IPS DF 19.7 (cell line): ENCODE measurements at regions not wholly inside any gene's neighbourhood (a gene's known extent, or its start where the extent isn't known, plus 50 kb on each side); places are given as distances from the start of the nearest gene placed in this dataset.
"Not testable (repeated sequence)": the region's sequence is repeated elsewhere in the genome, so short reads cannot be mapped to it uniquely, and the experiment has no call there.

Experiments
- DNase-seq: peaks from one replicate; pipeline ENCODE4 v3.0.0-alpha.2; 2013; ENCODE audit warnings: low read depth, low spot score

- no peak for DNase-seq
Measured at GRCh38 chr3:90062016-90062415, 954.6 kb downstream of the EPHA3 start.

- DNase-seq, result no peak
Measured at GRCh38 chr3:90062631-90063200, 955.3 kb downstream of the EPHA3 start.

- no peak for DNase-seq
Measured at GRCh38 chr3:90068783-90069182, 961.4 kb downstream of the EPHA3 start.

GRCh38 chr3:90069748-90070147 is 962.3 kb downstream of the EPHA3 start:
- peak; percentile 30 for DNase-seq

- DNase-seq, result no peak
Measured at GRCh38 chr3:90076136-90076535, 968.7 kb downstream of the EPHA3 start.

GRCh38 chr3:90080988-90081387 is 973.6 kb downstream of the EPHA3 start:
- DNase-seq, result peak; percentile 47

- DNase-seq, result not testable (repeated sequence)
Measured at GRCh38 chr3:90086297-90086696, 978.9 kb downstream of the EPHA3 start.

- no peak for DNase-seq
Measured at GRCh38 chr3:90087703-90088102, 980.3 kb downstream of the EPHA3 start.

- peak; percentile 15 for DNase-seq
Measured at GRCh38 chr3:90091549-90091948, 984.1 kb downstream of the EPHA3 start.

GRCh38 chr3:90092994-90093393 is 985.6 kb downstream of the EPHA3 start:
- DNase-seq, result no peak

GRCh38 chr3:90095811-90096210 is 988.4 kb downstream of the EPHA3 start:
- no peak for DNase-seq

GRCh38 chr3:90099493-90099892 is 992.1 kb downstream of the EPHA3 start:
- DNase-seq, result no peak

GRCh38 chr3:90102146-90102545 is 994.7 kb downstream of the EPHA3 start:
- DNase-seq, result no peak

GRCh38 chr3:90121326-90121725 is 1013.9 kb downstream of the EPHA3 start:
- DNase-seq, result no peak

GRCh38 chr3:90128391-90128790 is 1021.0 kb downstream of the EPHA3 start:
- no peak for DNase-seq

GRCh38 chr3:90129730-90130129 is 1022.3 kb downstream of the EPHA3 start:
- no peak for DNase-seq

- DNase-seq, result no peak
Measured at GRCh38 chr3:90132197-90132596, 1024.8 kb downstream of the EPHA3 start.

GRCh38 chr3:90134090-90134489 is 1026.7 kb downstream of the EPHA3 start:
- DNase-seq, result no peak

GRCh38 chr3:90136456-90137191 is 1029.2 kb downstream of the EPHA3 start:
- no peak for DNase-seq

GRCh38 chr3:90145094-90145860 is 1037.9 kb downstream of the EPHA3 start:
- DNase-seq, result no peak

- no peak for DNase-seq
Measured at GRCh38 chr3:90180096-90180495, 1072.7 kb downstream of the EPHA3 start.

GRCh38 chr3:90180543-90180942 is 1073.1 kb downstream of the EPHA3 start:
- DNase-seq, result no peak
